IPS-15b (cell line): ENCODE measurements at regions not wholly inside any gene's neighbourhood (a gene's known extent, or its start where the extent isn't known, plus 50 kb on each side); places are given as distances from the start of the nearest gene placed in this dataset.

ENCODE experiments used
- H3K27me3 ChIP-seq: one replicate; pipeline ENCODE4 v1.6.1; 2013; ENCODE audit warnings: low read length; ENCODE audit not compliant: control insufficient read depth, insufficient read depth
- H3K36me3 ChIP-seq: one replicate; pipeline ENCODE4 v1.6.1; 2013; ENCODE audit warnings: low read length; ENCODE audit not compliant: control insufficient read depth, insufficient read depth
- H3K4me1 ChIP-seq: one replicate; pipeline ENCODE4 v1.6.1; 2013; ENCODE audit warnings: mild to moderate bottlenecking, low read length; ENCODE audit not compliant: control insufficient read depth, insufficient read depth
- H3K4me3 ChIP-seq: one replicate; pipeline ENCODE4 v1.5.1; 2013; ENCODE audit warnings: low read depth, low read length
- H3K9ac ChIP-seq: one replicate; pipeline ENCODE4 v1.6.1; 2013; ENCODE audit warnings: low read depth, mild to moderate bottlenecking, low read length
- H3K9me3 ChIP-seq: one replicate; pipeline ENCODE4 v1.6.1; 2013; ENCODE audit warnings: mild to moderate bottlenecking, low read length; ENCODE audit not compliant: control insufficient read depth, insufficient read depth

GRCh38 chr17:74145756-74146155 is 57.7 kb upstream of the RPL38 start:
- Histone ChIP-seq H3K4me3 (no peak overlapping the region), H3K27me3 (no peaks in the 10 kb centered on the region), H3K4me1 (no peaks in the 10 kb centered on the region), H3K9ac (no peak overlapping the region), H3K36me3 (no peaks in the 10 kb centered on the region), H3K9me3 (no peaks in the 10 kb centered on the region)

DNA sequence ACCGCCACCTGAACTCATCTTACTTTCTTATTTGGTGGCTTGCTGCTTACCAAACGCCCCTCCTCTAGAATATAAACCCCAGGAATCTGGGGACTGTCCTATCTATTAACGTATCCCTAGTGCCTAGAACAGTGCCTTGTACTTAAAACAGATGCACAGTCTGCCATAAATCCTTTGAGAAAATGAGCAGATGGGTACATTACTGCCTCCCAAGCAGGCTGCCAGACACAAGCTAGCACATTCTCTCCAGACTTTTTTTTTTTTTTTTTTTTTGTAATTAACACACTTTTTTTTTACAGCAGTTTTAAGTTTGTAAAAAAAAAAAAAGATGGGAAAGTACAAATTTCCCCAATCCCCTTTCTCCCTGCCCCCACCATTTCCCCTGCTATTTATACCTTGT is 57.3 kb upstream of the RPL38 start:
- no peaks in the 10 kb centered on the region for H3K36me3 ChIP-seq
- H3K9ac ChIP-seq = no peak overlapping the region
- no peaks in the 10 kb centered on the region for H3K27me3 ChIP-seq
- H3K4me1 ChIP-seq = no peaks in the 10 kb centered on the region
- H3K9me3 ChIP-seq = no peaks in the 10 kb centered on the region
- H3K4me3 ChIP-seq = no peak overlapping the region

GRCh38 chr17:74147056-74147835 is 56.2 kb upstream of the RPL38 start:
- Histone ChIP-seq H3K9ac (no peak overlapping the region), H3K27me3 (no peaks in the 10 kb centered on the region), H3K9me3 (no peaks in the 10 kb centered on the region), H3K4me3 (no peak overlapping the region), H3K36me3 (no peaks in the 10 kb centered on the region), H3K4me1 (no peaks in the 10 kb centered on the region)

- no peaks in the 10 kb centered on the region for H3K4me1 ChIP-seq
- no peaks in the 10 kb centered on the region for H3K36me3 ChIP-seq
- no peaks in the 10 kb centered on the region for H3K9me3 ChIP-seq
- no peak overlapping the region for H3K4me3 ChIP-seq
- no peak overlapping the region for H3K9ac ChIP-seq
- no peaks in the 10 kb centered on the region for H3K27me3 ChIP-seq
These were observed 55.5 kb upstream of the RPL38 start for GRCh38 chr17:74147966-74148365.

DNA sequence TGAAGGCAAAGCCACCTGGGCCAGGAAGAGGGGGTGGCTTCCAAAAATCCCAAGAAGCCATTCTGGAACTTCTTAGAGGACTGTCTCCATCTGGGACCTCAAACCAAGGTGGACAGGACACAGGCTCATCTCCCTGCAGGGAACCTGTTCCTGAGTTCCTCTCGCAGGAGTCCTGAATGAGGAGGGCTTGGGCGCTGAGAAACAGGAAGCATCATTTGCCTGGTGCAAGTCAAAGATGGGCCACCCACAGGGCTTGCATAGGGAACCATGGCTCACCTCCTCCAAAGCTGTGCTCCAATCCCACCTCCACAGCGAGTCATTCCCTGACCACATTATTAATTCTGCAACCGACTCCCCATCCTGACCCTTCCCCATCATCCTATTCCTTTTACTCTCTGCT is 55.0 kb upstream of the RPL38 start:
- Histone ChIP-seq H3K4me3 (no peak overlapping the region), H3K27me3 (no peaks in the 10 kb centered on the region), H3K9ac (no peak overlapping the region), H3K9me3 (no peaks in the 10 kb centered on the region), H3K4me1 (no peaks in the 10 kb centered on the region), H3K36me3 (no peaks in the 10 kb centered on the region)

DNA sequence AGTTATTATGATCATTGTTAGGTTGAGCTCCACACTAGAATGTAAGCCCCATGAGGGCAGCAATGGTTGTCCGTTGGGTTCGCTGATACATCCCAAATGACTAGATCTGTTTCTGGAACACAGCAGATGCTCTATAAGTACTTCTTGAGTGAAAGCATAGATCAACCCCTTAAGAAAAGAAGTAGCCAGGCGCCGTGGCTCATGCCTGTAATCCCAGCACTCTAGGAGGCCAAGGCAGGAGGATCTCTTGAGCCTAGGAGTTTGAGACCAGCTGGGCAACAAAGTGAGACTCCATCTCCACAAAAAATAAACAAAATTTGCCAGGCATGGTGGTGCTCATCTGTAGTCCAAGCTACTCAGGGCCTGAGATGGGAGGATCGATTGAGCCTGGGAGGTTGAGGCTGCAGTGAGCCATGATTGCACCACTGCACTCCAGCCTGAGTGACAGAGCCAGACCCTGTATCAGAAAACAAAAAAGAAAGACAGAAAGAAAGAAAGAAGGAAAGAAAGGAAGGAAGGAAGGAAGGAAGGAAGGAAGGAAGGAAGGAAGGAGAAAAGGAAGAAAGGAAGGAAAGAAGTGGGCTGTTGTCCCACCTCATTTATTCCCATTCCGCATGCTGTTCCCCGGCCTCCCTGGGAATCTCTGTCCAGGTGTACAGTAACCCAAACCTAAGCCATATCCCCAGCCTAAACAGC is 54.4 kb upstream of the RPL38 start:
- H3K9me3 ChIP-seq = no peaks in the 10 kb centered on the region
- no peak overlapping the region for H3K9ac ChIP-seq
- H3K4me3 ChIP-seq = no peak overlapping the region
- H3K27me3 ChIP-seq = no peaks in the 10 kb centered on the region
- H3K4me1 ChIP-seq = no peaks in the 10 kb centered on the region
- H3K36me3 ChIP-seq = no peaks in the 10 kb centered on the region

GRCh38 chr17:74149597-74150427 is 53.7 kb upstream of the RPL38 start:
- no peaks in the 10 kb centered on the region for H3K9me3 ChIP-seq
- no peak overlapping the region for H3K9ac ChIP-seq
- no peaks in the 10 kb centered on the region for H3K27me3 ChIP-seq
- H3K36me3 ChIP-seq = no peaks in the 10 kb centered on the region
- no peaks in the 10 kb centered on the region for H3K4me1 ChIP-seq
- H3K4me3 ChIP-seq = no peak overlapping the region

- Histone ChIP-seq H3K4me3 (no peak overlapping the region), H3K9me3 (no peaks in the 10 kb centered on the region), H3K9ac (no peak overlapping the region), H3K27me3 (no peaks in the 10 kb centered on the region), H3K4me1 (no peaks in the 10 kb centered on the region), H3K36me3 (no peaks in the 10 kb centered on the region)
These were observed 53.0 kb upstream of the RPL38 start for GRCh38 chr17:74150428-74151025.

DNA sequence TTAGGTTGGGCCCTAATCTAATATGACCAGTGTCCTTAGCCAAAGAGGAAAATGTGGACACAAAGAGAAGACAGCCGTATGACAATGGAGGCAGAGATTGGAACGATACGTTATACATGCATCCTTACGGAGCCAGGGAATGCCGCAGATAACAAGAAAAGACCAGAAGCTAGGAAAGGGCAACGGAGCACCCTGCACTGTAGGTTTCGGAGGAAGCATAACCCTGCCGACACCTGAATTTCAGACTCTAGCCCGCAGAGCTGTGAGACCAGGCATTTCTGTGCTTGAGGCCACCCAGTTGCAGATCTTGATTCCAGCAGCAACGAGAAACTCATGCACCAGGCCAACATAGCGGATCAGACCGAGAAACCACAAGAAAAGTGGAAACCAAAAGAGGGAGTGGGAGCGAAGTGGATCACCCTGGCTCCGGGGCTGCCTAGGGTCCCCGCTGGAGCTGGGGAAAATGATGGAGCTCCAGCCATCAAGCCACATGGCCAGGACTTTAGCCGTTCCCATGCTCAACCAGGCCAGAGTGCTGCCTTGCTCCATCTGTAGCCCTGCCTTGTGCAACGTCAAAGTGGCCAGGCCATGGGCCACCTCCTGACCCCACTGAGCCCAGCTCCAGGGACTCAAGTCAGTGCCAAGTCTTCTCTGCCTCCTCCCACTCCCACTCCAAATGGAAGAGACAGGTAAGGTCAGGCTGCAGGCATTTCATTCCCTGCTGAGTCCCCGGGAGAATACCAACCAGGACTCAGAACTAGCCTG is 51.7 kb upstream of the RPL38 start:
- H3K27me3 ChIP-seq = no peaks in the 10 kb centered on the region
- H3K4me1 ChIP-seq = no peaks in the 10 kb centered on the region
- no peak overlapping the region for H3K4me3 ChIP-seq
- no peaks in the 10 kb centered on the region for H3K9me3 ChIP-seq
- H3K36me3 ChIP-seq = no peaks in the 10 kb centered on the region
- no peak overlapping the region for H3K9ac ChIP-seq

- H3K36me3 ChIP-seq = no peaks in the 10 kb centered on the region
- H3K4me3 ChIP-seq = no peak overlapping the region
- H3K27me3 ChIP-seq = no peaks in the 10 kb centered on the region
- no peaks in the 10 kb centered on the region for H3K9me3 ChIP-seq
- no peaks in the 10 kb centered on the region for H3K4me1 ChIP-seq
- no peak overlapping the region for H3K9ac ChIP-seq
These were observed 50.7 kb upstream of the RPL38 start for GRCh38 chr17:74152591-74153455.
